ENCODE measurements at regions not wholly inside any gene's neighbourhood (a gene's known extent, or its start where the extent isn't known, plus 50 kb on each side); places are given as distances from the start of the nearest gene placed in this dataset.

GRCh38 chr5:99955962-99956361, 579.2 kb upstream of the FAM174A start:
- H4K20me1 ChIP-seq (replicated peaks in 1 of 2; ENCODE audit: control insufficient read depth in 1 of 2, insufficient read depth in 2 of 2, low read length in 2 of 2): no peaks in the 10 kb centered on the region
- no peaks in the 10 kb centered on the region for H3K23me2 ChIP-seq (ENCODE audit: low read depth, low read length)
- no peak overlapping the region for H3K56ac ChIP-seq (replicated peaks; ENCODE audit: insufficient read length, low read depth, low read length)
- H4K5ac ChIP-seq (ENCODE audit: insufficient read length, low read depth, low read length): no peak overlapping the region
- no peak overlapping the region for H2AFZ ChIP-seq (ENCODE audit: low read length)
- no peak overlapping the region for H3K18ac ChIP-seq (ENCODE audit: extremely low read depth, low read length)
- ChIA-PET CTCF (ENCODE audit: partially characterized antibody) (interaction anchor here (1.5 kb wide), 1 partner anchor 310 kb away, joined by 4 read pairs; no protein-coding TSS in a partner anchor), POLR2A (ENCODE audit: partially characterized antibody) (interaction anchor here (0.6 kb wide), 1 partner anchor 348 kb away, joined by 4 read pairs; no protein-coding TSS in a partner anchor)
- no peak overlapping the region for H3K27ac ChIP-seq (ENCODE audit: low read depth, low read length)
- no peak overlapping the region for H4K91ac ChIP-seq (replicated peaks; ENCODE audit: insufficient read length, low read length)
- no peaks in the 10 kb centered on the region for H3K4me1 ChIP-seq (replicated peaks in 1 of 4; ENCODE audit: control insufficient read depth in 3 of 4, insufficient read depth in 4 of 4, low read length in 3 of 4)
- no peak overlapping the region for H3K4me2 ChIP-seq (ENCODE audit: insufficient read depth in 1 of 2, low read depth in 2 of 2, low read length in 2 of 2)
- no peak overlapping the region for H3K4ac ChIP-seq (replicated peaks; ENCODE audit: insufficient read length, low read depth, low read length)
- no peak overlapping the region for H2BK12ac ChIP-seq (ENCODE audit: low read depth, low read length)
- H2BK15ac ChIP-seq (ENCODE audit: low read length): no peak overlapping the region
- H4K8ac ChIP-seq (ENCODE audit: extremely low read depth, insufficient read depth, low read length): no peak overlapping the region; the same call in none of the 2 replicates
- 84% methylated on average over 8 of the region's 8 CpGs; no CpG with 5 or more reads in 1 of the 2 experiments for WGBS, 2 experiments (ENCODE audit: extremely low coverage in 1 of 2, insufficient coverage in 1 of 2, insufficient read length in 1 of 2, insufficient replicate concordance in 2 of 2, low coverage in 1 of 2, low lambda C conversion rate in 2 of 2, missing lambda C conversion rate in 1 of 2)
- H2BK120ac ChIP-seq (replicated peaks; ENCODE audit: low read depth, low read length): no peak overlapping the region
- no peaks in the 10 kb centered on the region for H3K79me2 ChIP-seq (ENCODE audit: control insufficient read depth in 1 of 2, insufficient read depth in 2 of 2, low read length in 2 of 2)
- H3K79me1 ChIP-seq (ENCODE audit: low read depth, low read length): no peaks in the 10 kb centered on the region
- no peaks in the 10 kb centered on the region; a peak in 1 of 4 replicates for H3K9me3 ChIP-seq (ENCODE audit: insufficient read depth in 2 of 2, low read depth in 1 of 2, low read length in 1 of 2)
- no peak overlapping the region for H3K4me3 ChIP-seq (ENCODE audit: extremely low read depth in 1 of 4, insufficient read depth in 2 of 4, low read depth in 3 of 4, low read length in 4 of 4)
- no peak overlapping the region for H2AK5ac ChIP-seq (ENCODE audit: low read depth, low read length)
- no peak overlapping the region for H2BK20ac ChIP-seq (ENCODE audit: low read length)
- no peaks in the 10 kb centered on the region for H3K36me3 ChIP-seq (ENCODE audit: control insufficient read depth in 2 of 4, insufficient read depth in 4 of 4, low read length in 3 of 4)
- FAIRE-seq (no peak), DNase-seq (ENCODE audit: low read depth in 1 of 2, low spot score in 2 of 2) (no peak)
- no peaks in the 10 kb centered on the region for H3K27me3 ChIP-seq (replicated peaks in 1 of 4; ENCODE audit: control insufficient read depth in 3 of 4, extremely low read depth in 1 of 4, insufficient read depth in 3 of 4, low read length in 3 of 4)
- H2BK5ac ChIP-seq (ENCODE audit: low read depth, low read length): no peak overlapping the region
- no peak overlapping the region for H3K14ac ChIP-seq (ENCODE audit: insufficient read length)
- TF ChIP-seq SIN3A (conservative IDR thresholded peaks at IDR 0.05 in 1 of 2, IDR thresholded peaks at IDR 0.05 in 1 of 2; ENCODE audit: low read depth in 1 of 2, low read length in 2 of 2) (no peak), TAF7 (optimal IDR thresholded peaks at IDR 0.05; ENCODE audit: borderline replicate concordance, low read depth, low read length) (no peak), SUZ12 (IDR thresholded peaks at IDR 0.05; ENCODE audit: low read length) (no peak), EGR1 (IDR thresholded peaks at IDR 0.05; ENCODE audit: borderline replicate concordance, low read depth, low read length) (no peak), BRCA1 (IDR thresholded peaks at IDR 0.05; ENCODE audit: low read depth, low read length) (no peak), MAX (IDR thresholded peaks at IDR 0.05) (no peak), RNF2 (IDR thresholded peaks at IDR 0.05; ENCODE audit: borderline replicate concordance, low read depth, low read length, missing control alignments, poor library complexity, severe bottlenecking) (no peak), BACH1 (IDR thresholded peaks at IDR 0.05; ENCODE audit: low read length) (no peak), POU5F1 (IDR thresholded peaks at IDR 0.05; ENCODE audit: low read depth, low read length) (no peak), SIRT6 (IDR thresholded peaks at IDR 0.05; ENCODE audit: low read length) (no peak), NRF1 (IDR thresholded peaks at IDR 0.05; ENCODE audit: low read depth, low read length) (no peak), HDAC6 (IDR thresholded peaks at IDR 0.05; ENCODE audit: low read depth, low read length) (no peak), BCL11A (IDR thresholded peaks at IDR 0.05; ENCODE audit: low read depth in 2 of 2, low read length in 2 of 2) (no peak)
- H3K9ac ChIP-seq (replicated peaks in 1 of 4; ENCODE audit: extremely low read depth in 1 of 4, low read depth in 3 of 4, low read length in 3 of 4): no peak overlapping the region
- H3K23ac ChIP-seq (ENCODE audit: insufficient read length): no peak overlapping the region

All from H1 (cell line).